ENCODE measurements at regions not wholly inside any gene's neighbourhood (a gene's known extent, or its start where the extent isn't known, plus 50 kb on each side); places are given as distances from the start of the nearest gene placed in this dataset.

- no peaks in the 10 kb centered on the region for H3K4me1 ChIP-seq
- H3K27me3 ChIP-seq (replicated peaks in 1 of 7), result no peaks in the 10 kb centered on the region
- no peaks in the 10 kb centered on the region for H3K36me3 ChIP-seq
- H3K9me3 ChIP-seq, result peaks cover 0 to 46% (median 33%) of the 10 kb centered on the region in 8 donors
- no peak overlapping the region for H3K27ac ChIP-seq
- no peak overlapping the region for H3K4me3 ChIP-seq
- TF ChIP-seq POLR2A (IDR thresholded peaks at IDR 0.05), result no peak
- no peak for TF ChIP-seq POLR2AphosphoS5 (IDR thresholded peaks at IDR 0.05)
- TF ChIP-seq CTCF (IDR thresholded peaks at IDR 0.05 in 8 of 11, conservative IDR thresholded peaks at IDR 0.05 in 3 of 11), result no peak
- intact Hi-C loops (cut with DNase I; ENCODE audit: low total_unique reads), result no loop called here
- DNase-seq, result no peak
Measured at GRCh38 chr1:69315823-69316222, 251.9 kb upstream of the LRRC7 start.

- Histone ChIP-seq H3K36me3 (no peaks in the 10 kb centered on the region), H3K4me3 (no peak overlapping the region), H3K9me3 (peaks cover 0 to 19% (median 9%) of the 10 kb centered on the region in 8 donors), H3K27ac (no peak overlapping the region), H3K27me3 (replicated peaks in 1 of 7) (no peaks in the 10 kb centered on the region), H3K4me1 (no peaks in the 10 kb centered on the region)
- TF ChIP-seq CTCF (IDR thresholded peaks at IDR 0.05 in 8 of 11, conservative IDR thresholded peaks at IDR 0.05 in 3 of 11), result no peak
- TF ChIP-seq POLR2AphosphoS5 (IDR thresholded peaks at IDR 0.05), result no peak
- TF ChIP-seq POLR2A (IDR thresholded peaks at IDR 0.05), result no peak
- WGBS, 5 donors, result 38 to 50% (median 44%) methylated on average over 5 of the region's 5 CpGs
- DNase-seq, result no peak
- intact Hi-C loops (cut with DNase I; ENCODE audit: low total_unique reads), result no loop called here
Measured at GRCh38 chr1:69319287-69319686, 248.4 kb upstream of the LRRC7 start.

GRCh38 chr1:69320757-69321211 lies 246.9 kb upstream of the LRRC7 start:
- intact Hi-C loops (cut with DNase I; ENCODE audit: low total_unique reads), result no loop called here
- no peak for DNase-seq
- no peak overlapping the region for H3K4me3 ChIP-seq
- H3K36me3 ChIP-seq, result no peaks in the 10 kb centered on the region
- H3K27ac ChIP-seq, result no peak overlapping the region
- TF ChIP-seq CTCF (IDR thresholded peaks at IDR 0.05 in 8 of 11, conservative IDR thresholded peaks at IDR 0.05 in 3 of 11) (no peak), POLR2A (IDR thresholded peaks at IDR 0.05) (no peak)
- H3K4me1 ChIP-seq, result no peaks in the 10 kb centered on the region
- 35 to 41% (median 37%) methylated on average over 5 of the region's 5 CpGs for WGBS, 5 donors
- H3K9me3 ChIP-seq, result peaks cover 0 to 4% (median 0%) of the 10 kb centered on the region in 8 donors
- H3K27me3 ChIP-seq (replicated peaks in 1 of 7), result no peaks in the 10 kb centered on the region

- DNase-seq, result no peak
- TF ChIP-seq POLR2A (IDR thresholded peaks at IDR 0.05), result no peak
- TF ChIP-seq CTCF (IDR thresholded peaks at IDR 0.05 in 8 of 11, conservative IDR thresholded peaks at IDR 0.05 in 3 of 11), result no peak
- no peak for TF ChIP-seq POLR2AphosphoS5 (IDR thresholded peaks at IDR 0.05)
- Histone ChIP-seq H3K4me3 (no peak overlapping the region), H3K36me3 (no peaks in the 10 kb centered on the region), H3K27me3 (replicated peaks in 1 of 7) (no peaks in the 10 kb centered on the region), H3K4me1 (no peaks in the 10 kb centered on the region), H3K9me3 (no peaks in the 10 kb centered on the region), H3K27ac (no peak overlapping the region)
- intact Hi-C loops (cut with DNase I; ENCODE audit: low total_unique reads), result no loop called here
- WGBS, 5 donors, result 53 to 79% (median 69%) methylated on average over 1 of the region's 1 CpG
Measured at GRCh38 chr1:69321311-69321710, 246.4 kb upstream of the LRRC7 start.
